C4-2B (cell line): ENCODE measurements at regions not wholly inside any gene's neighbourhood (a gene's known extent, or its start where the extent isn't known, plus 50 kb on each side); places are given as distances from the start of the nearest gene placed in this dataset.

Source experiments
- ZFX ChIP-seq: fragments of 450-650 bp; IDR thresholded peaks from 2 replicates; pipeline ENCODE4 v1.6.1; 2017
- TF ChIP-seq, protein P1 (sequence below): fragments of 450-650 bp; conservative IDR thresholded peaks from 2 replicates; pipeline ENCODE4 v1.5.1; 2017; ENCODE audit warnings: mild to moderate bottlenecking

- TF ChIP-seq, protein P1, sequence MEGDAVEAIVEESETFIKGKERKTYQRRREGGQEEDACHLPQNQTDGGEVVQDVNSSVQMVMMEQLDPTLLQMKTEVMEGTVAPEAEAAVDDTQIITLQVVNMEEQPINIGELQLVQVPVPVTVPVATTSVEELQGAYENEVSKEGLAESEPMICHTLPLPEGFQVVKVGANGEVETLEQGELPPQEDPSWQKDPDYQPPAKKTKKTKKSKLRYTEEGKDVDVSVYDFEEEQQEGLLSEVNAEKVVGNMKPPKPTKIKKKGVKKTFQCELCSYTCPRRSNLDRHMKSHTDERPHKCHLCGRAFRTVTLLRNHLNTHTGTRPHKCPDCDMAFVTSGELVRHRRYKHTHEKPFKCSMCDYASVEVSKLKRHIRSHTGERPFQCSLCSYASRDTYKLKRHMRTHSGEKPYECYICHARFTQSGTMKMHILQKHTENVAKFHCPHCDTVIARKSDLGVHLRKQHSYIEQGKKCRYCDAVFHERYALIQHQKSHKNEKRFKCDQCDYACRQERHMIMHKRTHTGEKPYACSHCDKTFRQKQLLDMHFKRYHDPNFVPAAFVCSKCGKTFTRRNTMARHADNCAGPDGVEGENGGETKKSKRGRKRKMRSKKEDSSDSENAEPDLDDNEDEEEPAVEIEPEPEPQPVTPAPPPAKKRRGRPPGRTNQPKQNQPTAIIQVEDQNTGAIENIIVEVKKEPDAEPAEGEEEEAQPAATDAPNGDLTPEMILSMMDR, result no peak
- no peak for TF ChIP-seq ZFX
Measured at GRCh38 chr15:69559440-69560190, 107.0 kb downstream of the RPLP1 start.
